Gastroesophageal sphincter (tissue), 4 donors: ENCODE measurements at regions not wholly inside any gene's neighbourhood (a gene's known extent, or its start where the extent isn't known, plus 50 kb on each side); places are given as distances from the start of the nearest gene placed in this dataset.

Source experiments
- ATAC-seq: fragments of 150-250 bp; one replicate; pipeline ENCODE4 v1.9.1; 2016; ENCODE audit warnings: mild to moderate bottlenecking, moderate library complexity
- H3K27ac ChIP-seq, 4 donors: fragments of 200-600 bp; sonication (generic) in 3 of 4; 1 replicate in 3 of 4; 2 replicates in 1 of 4; pipeline ENCODE4 v1.5.1; 2016 to 2019
- H3K27me3 ChIP-seq: fragments of 200-600 bp; sonication (generic); one replicate; pipeline ENCODE4 v1.5.1; 2019
- H3K36me3 ChIP-seq, 2 donors: fragments of 200-600 bp; sonication (generic); one replicate each; pipeline ENCODE4 v1.5.1; 2019; ENCODE audit warnings: control low read depth in 1 of 2
- H3K4me1 ChIP-seq, 3 donors: fragments of 200-600 bp; sonication (generic); 1 replicate in 2 of 3; 2 replicates in 1 of 3; pipeline ENCODE4 v1.5.1; 2016 to 2019; ENCODE audit warnings: control low read depth in 2 of 3
- H3K4me3 ChIP-seq, 2 donors: fragments of 200-600 bp; sonication (generic); one replicate each; pipeline ENCODE4 v1.5.1; 2019; ENCODE audit warnings: mild to moderate bottlenecking in 1 of 2, moderate library complexity in 1 of 2
- H3K9me3 ChIP-seq, 3 donors: fragments of 200-600 bp; sonication (generic); one replicate each; pipeline ENCODE4 v1.5.1; 2017 to 2019; ENCODE audit warnings: control low read depth in 2 of 3
- CTCF ChIP-seq, 4 experiments: fragments of 200-600 bp in 2 of 4; fragments of 450-650 bp in 2 of 4; sonication (generic) in 1 of 4; IDR thresholded peaks; one replicate each; pipeline ENCODE4 v1.5.1; 2017 to 2019; ENCODE audit warnings: antibody characterized with exemption in 4 of 4, mild to moderate bottlenecking in 2 of 4, moderate library complexity in 2 of 4
- EP300 ChIP-seq: sonication (generic); formaldehyde crosslinking; IDR thresholded peaks from one replicate; pipeline ENCODE4 v1.6.1; 2017; ENCODE audit warnings: antibody characterized with exemption, mild to moderate bottlenecking
- POLR2A ChIP-seq, 2 donors: fragments of 450-650 bp; IDR thresholded peaks; one replicate each; pipeline ENCODE4 v1.6.1; 2017; ENCODE audit warnings: antibody characterized with exemption in 2 of 2, mild to moderate bottlenecking in 2 of 2, moderate library complexity in 1 of 2
- POLR2AphosphoS5 ChIP-seq: sonication (generic); formaldehyde crosslinking; IDR thresholded peaks from one replicate; pipeline ENCODE4 v1.6.1; 2017; ENCODE audit warnings: antibody characterized with exemption
- whole genome bisulfite sequencing, 2 donors: methylation state at CpG; one replicate each; pipeline ENCODE4 v1.1.5; 2018; ENCODE audit warnings: low coverage in 1 of 2; 5-methylcytosine and 5-hydroxymethylcytosine counted together

GRCh38 chr10:61064356-61064755 lies 120.4 kb upstream of the RHOBTB1 start:
- Histone ChIP-seq H3K4me3 (no peak overlapping the region), H3K9me3 (no peaks in the 10 kb centered on the region), H3K4me1 (peaks cover 0 to 9% (median 3%) of the 10 kb centered on the region in 3 donors), H3K27ac (no peak overlapping the region), H3K27me3 (no peaks in the 10 kb centered on the region), H3K36me3 (no peaks in the 10 kb centered on the region)
- 92 to 98% methylated on average over 4 of the region's 4 CpGs for WGBS, 2 donors
- TF ChIP-seq EP300, result no peak
- no peak for TF ChIP-seq CTCF (IDR thresholded peaks at IDR 0.05)
- TF ChIP-seq POLR2AphosphoS5, result no peak
- ATAC-seq, result no peak

GRCh38 chr10:61063901-61064300 lies 119.9 kb upstream of the RHOBTB1 start:
- TF ChIP-seq POLR2AphosphoS5 (no peak), EP300 (no peak), CTCF (IDR thresholded peaks at IDR 0.05) (no peak), POLR2A (IDR thresholded peaks at IDR 0.05) (no peak)
- 5 to 43% methylated on average over 1 of the region's 1 CpG for WGBS, 2 donors
- H3K4me1 ChIP-seq, result peaks cover 0 to 9% (median 3%) of the 10 kb centered on the region in 3 donors
- H3K27ac ChIP-seq, result no peak overlapping the region
- no peaks in the 10 kb centered on the region for H3K27me3 ChIP-seq
- no peaks in the 10 kb centered on the region for H3K9me3 ChIP-seq
- no peaks in the 10 kb centered on the region for H3K36me3 ChIP-seq
- no peak overlapping the region for H3K4me3 ChIP-seq
- ATAC-seq, result no peak

GRCh38 chr10:61063034-61063433 lies 119.0 kb upstream of the RHOBTB1 start:
- ATAC-seq, result no peak
- 59 to 61% methylated on average over 2 to 3 of the region's 3 CpGs for WGBS, 2 donors
- no peaks in the 10 kb centered on the region for H3K27me3 ChIP-seq
- no peaks in the 10 kb centered on the region for H3K9me3 ChIP-seq
- H3K4me3 ChIP-seq, result no peak overlapping the region
- TF ChIP-seq POLR2A (IDR thresholded peaks at IDR 0.05), result no peak
- no peak for TF ChIP-seq CTCF (IDR thresholded peaks at IDR 0.05)
- TF ChIP-seq EP300, result no peak
- TF ChIP-seq POLR2AphosphoS5, result no peak
- H3K36me3 ChIP-seq, result no peaks in the 10 kb centered on the region
- no peak overlapping the region for H3K27ac ChIP-seq
- H3K4me1 ChIP-seq, result peaks cover 0 to 9% (median 3%) of the 10 kb centered on the region in 3 donors

- TF ChIP-seq POLR2A (IDR thresholded peaks at IDR 0.05) (no peak), CTCF (IDR thresholded peaks at IDR 0.05) (no peak), POLR2AphosphoS5 (no peak), EP300 (no peak)
- H3K27ac ChIP-seq, result no peak overlapping the region
- H3K4me3 ChIP-seq, result no peak overlapping the region
- no peaks in the 10 kb centered on the region for H3K36me3 ChIP-seq
- ATAC-seq, result no peak
- peaks cover 0 to 9% (median 3%) of the 10 kb centered on the region in 3 donors for H3K4me1 ChIP-seq
- H3K27me3 ChIP-seq, result no peaks in the 10 kb centered on the region
- no peaks in the 10 kb centered on the region for H3K9me3 ChIP-seq
- 78 to 84% methylated on average over 6 of the region's 6 CpGs for WGBS, 2 donors
Observed at GRCh38 chr10:61061923-61062504, 118.0 kb upstream of the RHOBTB1 start.

GRCh38 chr10:61059636-61060035 lies 115.7 kb upstream of the RHOBTB1 start:
- Histone ChIP-seq H3K36me3 (no peaks in the 10 kb centered on the region), H3K9me3 (no peaks in the 10 kb centered on the region), H3K27me3 (no peaks in the 10 kb centered on the region), H3K27ac (no peak overlapping the region), H3K4me3 (no peak overlapping the region), H3K4me1 (peaks cover 0 to 9% (median 3%) of the 10 kb centered on the region in 3 donors)
- TF ChIP-seq CTCF (IDR thresholded peaks at IDR 0.05), result no peak
- TF ChIP-seq POLR2AphosphoS5, result no peak
- no peak for TF ChIP-seq POLR2A (IDR thresholded peaks at IDR 0.05)
- TF ChIP-seq EP300, result no peak
- no peak for ATAC-seq
- WGBS, 2 donors, result 71 to 76% methylated on average over 5 of the region's 5 CpGs
